ENCODE measurements at regions not wholly inside any gene's neighbourhood (a gene's known extent, or its start where the extent isn't known, plus 50 kb on each side); places are given as distances from the start of the nearest gene placed in this dataset.

DNA sequence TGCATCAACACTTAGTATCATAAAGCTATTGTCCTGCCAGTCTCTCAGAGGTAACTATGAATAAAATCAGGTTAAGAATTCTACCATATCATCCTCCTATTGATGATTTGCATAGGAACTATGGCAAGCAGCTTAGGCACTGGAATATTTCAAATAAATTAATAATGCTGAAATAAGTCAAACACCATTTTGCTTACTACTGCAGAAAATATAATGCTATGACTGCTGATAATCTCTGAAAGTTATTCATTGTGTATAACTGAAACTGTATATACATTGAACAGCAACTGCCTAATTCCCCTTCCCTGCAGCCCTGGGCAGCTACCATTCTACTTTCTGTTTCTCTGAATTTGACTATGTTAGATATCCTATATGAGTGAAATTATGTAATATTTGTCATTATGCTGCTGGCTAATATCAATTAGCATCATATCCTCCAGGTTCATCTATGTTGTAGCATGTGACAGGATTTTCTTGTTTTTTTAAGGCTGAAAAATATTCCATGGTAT, 318.8 kb upstream of the SGCG start:
- Mint-ChIP-seq H3K27ac (no peak overlapping the region), H3K4me1 (no peaks in the 10 kb centered on the region), H3K4me3 (no peak overlapping the region), H3K9me3 (peaks cover 13% of the 10 kb centered on the region), H3K27me3 (ENCODE audit: insufficient read depth) (no peaks in the 10 kb centered on the region), H3K36me3 (ENCODE audit: low read depth) (peaks cover 2% of the 10 kb centered on the region)
- Histone ChIP-seq H3K27ac (ENCODE audit: low read depth, low read length) (no peak overlapping the region), H3K4me3 (ENCODE audit: low read length) (no peak overlapping the region), H3K27me3 (ENCODE audit: control insufficient read depth, insufficient read depth, low read length, poor library complexity, severe bottlenecking) (no peaks in the 10 kb centered on the region), H3K9ac (ENCODE audit: extremely low read depth, low read length, poor library complexity, severe bottlenecking) (no peak overlapping the region), H3K9me3 (ENCODE audit: control insufficient read depth, low read length) (peaks cover 7% of the 10 kb centered on the region), H3K4me1 (ENCODE audit: control insufficient read depth, insufficient read depth, low read length) (no peaks in the 10 kb centered on the region), H3K36me3 (ENCODE audit: control insufficient read depth, insufficient read depth, low read length) (no peaks in the 10 kb centered on the region)
- DNase-seq = no peak
- TF ChIP-seq, protein P1, sequence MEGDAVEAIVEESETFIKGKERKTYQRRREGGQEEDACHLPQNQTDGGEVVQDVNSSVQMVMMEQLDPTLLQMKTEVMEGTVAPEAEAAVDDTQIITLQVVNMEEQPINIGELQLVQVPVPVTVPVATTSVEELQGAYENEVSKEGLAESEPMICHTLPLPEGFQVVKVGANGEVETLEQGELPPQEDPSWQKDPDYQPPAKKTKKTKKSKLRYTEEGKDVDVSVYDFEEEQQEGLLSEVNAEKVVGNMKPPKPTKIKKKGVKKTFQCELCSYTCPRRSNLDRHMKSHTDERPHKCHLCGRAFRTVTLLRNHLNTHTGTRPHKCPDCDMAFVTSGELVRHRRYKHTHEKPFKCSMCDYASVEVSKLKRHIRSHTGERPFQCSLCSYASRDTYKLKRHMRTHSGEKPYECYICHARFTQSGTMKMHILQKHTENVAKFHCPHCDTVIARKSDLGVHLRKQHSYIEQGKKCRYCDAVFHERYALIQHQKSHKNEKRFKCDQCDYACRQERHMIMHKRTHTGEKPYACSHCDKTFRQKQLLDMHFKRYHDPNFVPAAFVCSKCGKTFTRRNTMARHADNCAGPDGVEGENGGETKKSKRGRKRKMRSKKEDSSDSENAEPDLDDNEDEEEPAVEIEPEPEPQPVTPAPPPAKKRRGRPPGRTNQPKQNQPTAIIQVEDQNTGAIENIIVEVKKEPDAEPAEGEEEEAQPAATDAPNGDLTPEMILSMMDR (conservative IDR thresholded peaks at IDR 0.05) = no peak

DNA sequence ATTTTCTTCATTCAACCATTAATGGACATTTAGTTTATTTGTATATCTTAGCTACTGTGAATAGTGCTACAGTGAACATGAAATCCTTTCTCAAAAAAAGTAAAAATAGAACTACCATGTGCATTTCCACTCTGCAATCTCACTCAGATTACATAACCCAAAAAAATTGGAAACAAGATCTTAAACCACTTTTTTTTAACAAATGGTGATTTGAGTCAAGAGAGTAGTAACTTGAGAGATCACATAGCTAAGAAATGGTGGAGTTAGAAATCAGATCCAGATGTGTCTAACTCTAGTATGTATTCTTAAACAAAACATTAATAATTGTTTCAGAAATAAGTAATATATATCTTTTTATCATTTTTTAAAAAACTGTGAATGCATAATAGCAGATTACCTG, 318.3 kb upstream of the SGCG start:
- Histone ChIP-seq H3K9ac (ENCODE audit: extremely low read depth, low read length, poor library complexity, severe bottlenecking) (no peak overlapping the region), H3K4me3 (ENCODE audit: low read length) (no peak overlapping the region)

DNA sequence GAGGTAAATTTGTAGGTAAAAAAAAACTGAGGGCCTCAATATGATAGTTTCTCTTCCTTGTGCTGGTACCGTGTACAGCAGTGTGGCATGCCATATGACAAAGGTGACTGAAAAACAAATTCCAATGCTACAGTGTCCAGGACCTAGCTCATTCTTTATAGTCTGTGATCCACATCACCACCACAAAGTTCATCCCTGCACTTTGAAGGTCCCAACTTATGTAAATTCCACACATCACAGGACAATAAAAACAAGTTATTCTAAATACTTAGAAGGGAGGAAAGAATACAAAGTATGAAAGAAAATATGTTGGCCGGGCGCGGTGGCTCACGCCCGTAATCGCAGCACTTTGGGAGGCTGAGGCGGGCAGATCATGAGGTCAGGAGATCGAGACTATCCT, 314.6 kb upstream of the SGCG start:
- H3K27ac Mint-ChIP-seq = no peak overlapping the region
- no peak for DNase-seq
- Histone ChIP-seq H3K27ac (ENCODE audit: low read depth, low read length) (no peak overlapping the region), H3K4me1 (ENCODE audit: control insufficient read depth, insufficient read depth, low read length) (no peaks in the 10 kb centered on the region), H3K9ac (ENCODE audit: extremely low read depth, low read length, poor library complexity, severe bottlenecking) (no peak overlapping the region), H3K27me3 (ENCODE audit: control insufficient read depth, insufficient read depth, low read length, poor library complexity, severe bottlenecking) (no peaks in the 10 kb centered on the region), H3K9me3 (ENCODE audit: control insufficient read depth, low read length) (no peaks in the 10 kb centered on the region), H3K4me3 (ENCODE audit: low read length) (no peak overlapping the region), H3K36me3 (ENCODE audit: control insufficient read depth, insufficient read depth, low read length) (no peaks in the 10 kb centered on the region)
- H3K27me3 Mint-ChIP-seq (ENCODE audit: insufficient read depth) = no peaks in the 10 kb centered on the region
- 98% methylated on average over 9 of the region's 9 CpGs; no CpG with 5 or more reads in 1 of the 2 experiments for WGBS, 2 experiments (ENCODE audit: insufficient coverage in 1 of 2, insufficient read length in 1 of 2)
- TF ChIP-seq, protein P1 (conservative IDR thresholded peaks at IDR 0.05) = no peak
- H3K4me1 Mint-ChIP-seq = no peaks in the 10 kb centered on the region
- H3K9me3 Mint-ChIP-seq = peaks cover 23% of the 10 kb centered on the region
- peaks cover 10% of the 10 kb centered on the region for H3K36me3 Mint-ChIP-seq (ENCODE audit: low read depth)
- no peak overlapping the region for H3K4me3 Mint-ChIP-seq

More for the DNA sequence above, 318.3 kb upstream of the SGCG start:
- H3K27ac Mint-ChIP-seq = no peak overlapping the region
- H3K4me1 Mint-ChIP-seq = no peaks in the 10 kb centered on the region
- Histone ChIP-seq H3K4me1 (ENCODE audit: control insufficient read depth, insufficient read depth, low read length) (no peaks in the 10 kb centered on the region), H3K27me3 (ENCODE audit: control insufficient read depth, insufficient read depth, low read length, poor library complexity, severe bottlenecking) (no peaks in the 10 kb centered on the region), H3K36me3 (ENCODE audit: control insufficient read depth, insufficient read depth, low read length) (no peaks in the 10 kb centered on the region), H3K27ac (ENCODE audit: low read depth, low read length) (no peak overlapping the region), H3K9me3 (ENCODE audit: control insufficient read depth, low read length) (peaks cover 5% of the 10 kb centered on the region)
- no peaks in the 10 kb centered on the region for H3K36me3 Mint-ChIP-seq (ENCODE audit: low read depth)
- H3K9me3 Mint-ChIP-seq = peaks cover 13% of the 10 kb centered on the region
- TF ChIP-seq, protein P1 (conservative IDR thresholded peaks at IDR 0.05) = no peak
- H3K27me3 Mint-ChIP-seq (ENCODE audit: insufficient read depth) = no peaks in the 10 kb centered on the region
- no peak for DNase-seq
- no peak overlapping the region for H3K4me3 Mint-ChIP-seq
